NCI-H774 (cell line): ENCODE measurements at regions not wholly inside any gene's neighbourhood (a gene's known extent, or its start where the extent isn't known, plus 50 kb on each side); places are given as distances from the start of the nearest gene placed in this dataset.
"Not testable (repeated sequence)": the region's sequence is repeated elsewhere in the genome, so short reads cannot be mapped to it uniquely, and the experiment has no call there.

Experiments
- DNase-seq: peaks from one replicate; lab custom pipeline; 2025; lab: John Stamatoyannopoulos, UW

- no peak for DNase-seq
Measured at GRCh38 chr3:34646911-34647460, 848.6 kb downstream of the PDCD6IP start.

- DNase-seq = no peak
Measured at GRCh38 chr3:34650131-34650530, 851.7 kb downstream of the PDCD6IP start.

GRCh38 chr3:34668915-34669314, 870.5 kb downstream of the PDCD6IP start:
- DNase-seq = no peak

- no peak for DNase-seq
Measured at GRCh38 chr3:34669490-34669889, 871.1 kb downstream of the PDCD6IP start.

GRCh38 chr3:34675383-34676120, 877.1 kb downstream of the PDCD6IP start:
- no peak for DNase-seq

GRCh38 chr3:34676436-34676835, 878.0 kb downstream of the PDCD6IP start:
- no peak for DNase-seq

- no peak for DNase-seq
Measured at GRCh38 chr3:34678575-34678974, 880.1 kb downstream of the PDCD6IP start.

GRCh38 chr3:34679055-34679454, 880.6 kb downstream of the PDCD6IP start:
- not testable (repeated sequence) for DNase-seq

- DNase-seq = peak; percentile 29
Measured at GRCh38 chr3:34683851-34684250, 885.4 kb downstream of the PDCD6IP start.

GRCh38 chr3:34686541-34686940, 888.1 kb downstream of the PDCD6IP start:
- no peak for DNase-seq

GRCh38 chr3:34687671-34688070, 889.2 kb downstream of the PDCD6IP start:
- no peak for DNase-seq

GRCh38 chr3:34696831-34697230, 898.4 kb downstream of the PDCD6IP start:
- DNase-seq = no peak

GRCh38 chr3:34703053-34703452, 904.6 kb downstream of the PDCD6IP start:
- DNase-seq = no peak

GRCh38 chr3:34724916-34725499, 914.3 kb upstream of the ARPP21 start:
- DNase-seq = no peak

GRCh38 chr3:34725774-34726173, 913.6 kb upstream of the ARPP21 start:
- no peak for DNase-seq

GRCh38 chr3:34727700-34728099, 911.6 kb upstream of the ARPP21 start:
- no peak for DNase-seq

GRCh38 chr3:34742151-34742550, 897.2 kb upstream of the ARPP21 start:
- DNase-seq = no peak

- DNase-seq = no peak
Measured at GRCh38 chr3:34758630-34759261, 880.6 kb upstream of the ARPP21 start.

- DNase-seq = no peak
Measured at GRCh38 chr3:34777386-34777785, 861.9 kb upstream of the ARPP21 start.

- no peak for DNase-seq
Measured at GRCh38 chr3:34779092-34779491, 860.2 kb upstream of the ARPP21 start.

GRCh38 chr3:34780294-34780693, 859.0 kb upstream of the ARPP21 start:
- DNase-seq = no peak

GRCh38 chr3:34780973-34781372, 858.4 kb upstream of the ARPP21 start:
- DNase-seq = no peak

GRCh38 chr3:34782871-34783270, 856.5 kb upstream of the ARPP21 start:
- no peak for DNase-seq
